Liver (tissue), 8 donors: ENCODE measurements at regions not wholly inside any gene's neighbourhood (a gene's known extent, or its start where the extent isn't known, plus 50 kb on each side); places are given as distances from the start of the nearest gene placed in this dataset.

ENCODE experiments used
- DNase-seq: peaks from one replicate; pipeline ENCODE4 v3.0.0-alpha.2; 2017; ENCODE audit warnings: low spot score
- H3K27ac ChIP-seq, 2 donors: one replicate each; pipeline ENCODE4 v1.7.0; 2013; ENCODE audit warnings: inconsistent platforms in 2 of 2, low read length in 2 of 2, control low read depth in 1 of 2, low read depth in 1 of 2, mild to moderate bottlenecking in 1 of 2
- H3K27me3 ChIP-seq, 4 donors: one replicate each; pipeline versions ENCODE4 v1.6.1 to v1.7.0; 2013; ENCODE audit warnings: low read length in 3 of 4, inconsistent platforms in 1 of 4, mild to moderate bottlenecking in 1 of 4, moderate library complexity in 1 of 4; ENCODE audit not compliant: control insufficient read depth in 4 of 4, insufficient read depth in 4 of 4
- H3K36me3 ChIP-seq, 4 donors: one replicate each; pipeline versions ENCODE4 v1.6.1 to v1.7.0; 2013; ENCODE audit warnings: low read length in 3 of 4, mild to moderate bottlenecking in 3 of 4, low read depth in 1 of 4, moderate library complexity in 1 of 4; ENCODE audit not compliant: control insufficient read depth in 4 of 4, insufficient read depth in 3 of 4
- H3K4me1 ChIP-seq, 4 donors: one replicate each; pipeline versions ENCODE4 v1.6.1 to v1.7.0; 2013; ENCODE audit warnings: low read length in 3 of 4, mild to moderate bottlenecking in 3 of 4, moderate library complexity in 1 of 4; ENCODE audit not compliant: control insufficient read depth in 4 of 4, insufficient read depth in 4 of 4
- H3K4me3 ChIP-seq, 3 donors: one replicate each; pipeline versions ENCODE4 v1.6.1 to v1.7.0; 2013; ENCODE audit warnings: low read length in 3 of 3, control low read depth in 1 of 3, low read depth in 1 of 3, mild to moderate bottlenecking in 1 of 3
- H3K9ac ChIP-seq, 2 donors: one replicate each; pipeline ENCODE4 v1.7.0; 2013; ENCODE audit warnings: low read length in 2 of 2, mild to moderate bottlenecking in 2 of 2, moderate library complexity in 2 of 2, control low read depth in 1 of 2, low read depth in 1 of 2
- H3K9me3 ChIP-seq, 4 donors: one replicate each; pipeline versions ENCODE4 v1.6.1 to v1.7.0; 2013; ENCODE audit warnings: low read length in 3 of 4; ENCODE audit not compliant: control insufficient read depth in 4 of 4
- FOXA1 ChIP-seq: IDR thresholded peaks from 2 replicates; pipeline ENCODE4 v1.6.1; 2016; ENCODE audit warnings: antibody characterized with exemption
- FOXA2 ChIP-seq: IDR thresholded peaks from 2 replicates; pipeline ENCODE4 v1.6.1; 2016; ENCODE audit warnings: antibody characterized with exemption
- GABPA ChIP-seq, 2 donors: IDR thresholded peaks in 1 of 2; conservative IDR thresholded peaks in 1 of 2; 2 replicates each; pipeline ENCODE4 v1.6.1; 2016; ENCODE audit warnings: antibody characterized with exemption in 2 of 2, mild to moderate bottlenecking in 1 of 2, moderate library complexity in 1 of 2
- HNF4A ChIP-seq, 2 donors: conservative IDR thresholded peaks; 2 replicates each; pipeline ENCODE4 v1.6.1; 2016; ENCODE audit warnings: antibody characterized with exemption in 2 of 2, mild to moderate bottlenecking in 2 of 2
- JUND ChIP-seq, 2 donors: IDR thresholded peaks; 2 replicates each; pipeline ENCODE4 v1.6.1; 2016; ENCODE audit warnings: antibody characterized with exemption in 2 of 2
- NR2F2 ChIP-seq: IDR thresholded peaks from 2 replicates; pipeline ENCODE4 v1.6.1; 2016; ENCODE audit warnings: antibody characterized with exemption
- RAD21 ChIP-seq, 2 donors: IDR thresholded peaks; 2 replicates each; pipeline ENCODE4 v1.6.1; 2016; ENCODE audit warnings: antibody characterized with exemption in 2 of 2, mild to moderate bottlenecking in 2 of 2
- SP1 ChIP-seq: IDR thresholded peaks from 2 replicates; pipeline ENCODE4 v1.6.1; 2018; ENCODE audit warnings: antibody characterized with exemption, mild to moderate bottlenecking
- TAF1 ChIP-seq: conservative IDR thresholded peaks from 2 replicates; pipeline ENCODE4 v1.6.1; 2016; ENCODE audit warnings: antibody characterized with exemption, mild to moderate bottlenecking
- YY1 ChIP-seq: IDR thresholded peaks from 2 replicates; pipeline ENCODE4 v1.6.1; 2016; ENCODE audit warnings: antibody characterized with exemption, mild to moderate bottlenecking
- WGBS: extraction: QIAGEN DNeasy Blood & Tissue Kit; methylation state at CpG from one replicate; pipeline ENCODE4 v1.1.7; 2013; 5-methylcytosine and 5-hydroxymethylcytosine counted together
- TF ChIP-seq, protein P1 (sequence below): IDR thresholded peaks from 2 replicates; pipeline ENCODE4 v1.6.1; 2016; ENCODE audit warnings: antibody characterized with exemption, mild to moderate bottlenecking
- TF ChIP-seq, protein P2 (sequence below): fragments of 150-350 bp; IDR thresholded peaks from 2 replicates; pipeline ENCODE4 v1.5.1; 2017; ENCODE audit warnings: improper control_type of control experiment, low read depth, low read length; ENCODE audit not compliant: missing input control
- TF ChIP-seq, protein P3 (sequence below): IDR thresholded peaks from 2 replicates; pipeline ENCODE4 v1.6.1; 2016; ENCODE audit warnings: antibody characterized with exemption
- TF ChIP-seq, protein P4 (sequence below): IDR thresholded peaks from 2 replicates; pipeline ENCODE4 v1.6.1; 2016; ENCODE audit warnings: antibody characterized with exemption
- TF ChIP-seq, protein P5 (sequence below): IDR thresholded peaks from 2 replicates; pipeline ENCODE4 v1.6.1; 2016; ENCODE audit warnings: antibody characterized with exemption
- donor health status: healthy.
- donor health status: healthy.
- donor health status: healthy.
- donor health status: healthy.
- donor health status: healthy.

DNA sequence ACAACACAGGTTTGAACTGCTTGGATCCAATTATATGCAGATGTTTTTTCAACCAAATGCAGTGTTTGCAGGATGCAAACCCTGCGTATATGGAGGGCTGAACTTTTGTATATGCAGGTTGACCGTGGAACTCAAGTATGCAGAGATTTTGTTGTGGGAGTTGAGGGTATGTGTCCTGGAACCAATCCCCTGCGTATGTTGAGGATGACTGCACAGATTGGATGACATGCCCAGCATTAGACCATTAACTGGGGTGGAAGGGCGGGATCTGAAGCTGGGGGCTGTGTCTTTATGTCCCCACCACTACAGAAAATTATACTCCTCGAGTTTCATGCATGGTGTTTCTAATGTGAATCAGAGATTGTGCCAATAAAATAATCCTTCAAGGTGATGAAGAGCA is 162.2 kb upstream of the RMST start (continued):
- TF ChIP-seq, protein P1, sequence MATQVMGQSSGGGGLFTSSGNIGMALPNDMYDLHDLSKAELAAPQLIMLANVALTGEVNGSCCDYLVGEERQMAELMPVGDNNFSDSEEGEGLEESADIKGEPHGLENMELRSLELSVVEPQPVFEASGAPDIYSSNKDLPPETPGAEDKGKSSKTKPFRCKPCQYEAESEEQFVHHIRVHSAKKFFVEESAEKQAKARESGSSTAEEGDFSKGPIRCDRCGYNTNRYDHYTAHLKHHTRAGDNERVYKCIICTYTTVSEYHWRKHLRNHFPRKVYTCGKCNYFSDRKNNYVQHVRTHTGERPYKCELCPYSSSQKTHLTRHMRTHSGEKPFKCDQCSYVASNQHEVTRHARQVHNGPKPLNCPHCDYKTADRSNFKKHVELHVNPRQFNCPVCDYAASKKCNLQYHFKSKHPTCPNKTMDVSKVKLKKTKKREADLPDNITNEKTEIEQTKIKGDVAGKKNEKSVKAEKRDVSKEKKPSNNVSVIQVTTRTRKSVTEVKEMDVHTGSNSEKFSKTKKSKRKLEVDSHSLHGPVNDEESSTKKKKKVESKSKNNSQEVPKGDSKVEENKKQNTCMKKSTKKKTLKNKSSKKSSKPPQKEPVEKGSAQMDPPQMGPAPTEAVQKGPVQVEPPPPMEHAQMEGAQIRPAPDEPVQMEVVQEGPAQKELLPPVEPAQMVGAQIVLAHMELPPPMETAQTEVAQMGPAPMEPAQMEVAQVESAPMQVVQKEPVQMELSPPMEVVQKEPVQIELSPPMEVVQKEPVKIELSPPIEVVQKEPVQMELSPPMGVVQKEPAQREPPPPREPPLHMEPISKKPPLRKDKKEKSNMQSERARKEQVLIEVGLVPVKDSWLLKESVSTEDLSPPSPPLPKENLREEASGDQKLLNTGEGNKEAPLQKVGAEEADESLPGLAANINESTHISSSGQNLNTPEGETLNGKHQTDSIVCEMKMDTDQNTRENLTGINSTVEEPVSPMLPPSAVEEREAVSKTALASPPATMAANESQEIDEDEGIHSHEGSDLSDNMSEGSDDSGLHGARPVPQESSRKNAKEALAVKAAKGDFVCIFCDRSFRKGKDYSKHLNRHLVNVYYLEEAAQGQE: no peak
- no peak for TF ChIP-seq FOXA2
- TF ChIP-seq SP1: no peak

DNA sequence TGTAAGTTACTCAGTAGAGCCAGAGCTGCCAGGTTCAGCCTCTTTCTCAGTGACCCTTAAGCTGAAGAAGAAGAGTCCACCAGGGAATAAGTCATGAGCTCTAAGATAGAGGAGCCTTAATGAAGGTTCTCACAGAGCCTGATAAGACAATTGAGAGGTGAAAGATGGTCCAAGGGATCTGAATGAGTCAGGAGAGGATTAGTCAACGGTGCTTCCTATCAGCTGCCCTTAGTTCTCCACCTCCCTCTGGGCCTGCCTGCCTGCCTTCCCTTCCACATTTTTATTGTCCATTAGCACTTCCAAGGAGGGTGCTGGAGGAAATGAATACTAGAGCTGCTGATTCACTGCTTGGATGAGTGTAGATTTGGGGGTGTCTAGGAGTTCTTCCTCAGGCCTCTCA is 161.7 kb upstream of the RMST start:
- Histone ChIP-seq H3K27ac (no peak overlapping the region), H3K27me3 (no peaks in the 10 kb centered on the region), H3K9ac (no peak overlapping the region), H3K4me1 (no peaks in the 10 kb centered on the region), H3K9me3 (peaks cover 0 to 2% (median 0%) of the 10 kb centered on the region in 4 donors), H3K36me3 (no peaks in the 10 kb centered on the region), H3K4me3 (no peak overlapping the region)
- WGBS: 63% methylated on average over 1 of the region's 1 CpG
- no peak for DNase-seq
- no peak for TF ChIP-seq SP1
- no peak for TF ChIP-seq RAD21 (IDR thresholded peaks at IDR 0.05)
- TF ChIP-seq FOXA1: no peak
- TF ChIP-seq FOXA2: no peak
- TF ChIP-seq TAF1: no peak
- TF ChIP-seq, protein P2, sequence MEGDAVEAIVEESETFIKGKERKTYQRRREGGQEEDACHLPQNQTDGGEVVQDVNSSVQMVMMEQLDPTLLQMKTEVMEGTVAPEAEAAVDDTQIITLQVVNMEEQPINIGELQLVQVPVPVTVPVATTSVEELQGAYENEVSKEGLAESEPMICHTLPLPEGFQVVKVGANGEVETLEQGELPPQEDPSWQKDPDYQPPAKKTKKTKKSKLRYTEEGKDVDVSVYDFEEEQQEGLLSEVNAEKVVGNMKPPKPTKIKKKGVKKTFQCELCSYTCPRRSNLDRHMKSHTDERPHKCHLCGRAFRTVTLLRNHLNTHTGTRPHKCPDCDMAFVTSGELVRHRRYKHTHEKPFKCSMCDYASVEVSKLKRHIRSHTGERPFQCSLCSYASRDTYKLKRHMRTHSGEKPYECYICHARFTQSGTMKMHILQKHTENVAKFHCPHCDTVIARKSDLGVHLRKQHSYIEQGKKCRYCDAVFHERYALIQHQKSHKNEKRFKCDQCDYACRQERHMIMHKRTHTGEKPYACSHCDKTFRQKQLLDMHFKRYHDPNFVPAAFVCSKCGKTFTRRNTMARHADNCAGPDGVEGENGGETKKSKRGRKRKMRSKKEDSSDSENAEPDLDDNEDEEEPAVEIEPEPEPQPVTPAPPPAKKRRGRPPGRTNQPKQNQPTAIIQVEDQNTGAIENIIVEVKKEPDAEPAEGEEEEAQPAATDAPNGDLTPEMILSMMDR: no peak
- TF ChIP-seq, protein P3, sequence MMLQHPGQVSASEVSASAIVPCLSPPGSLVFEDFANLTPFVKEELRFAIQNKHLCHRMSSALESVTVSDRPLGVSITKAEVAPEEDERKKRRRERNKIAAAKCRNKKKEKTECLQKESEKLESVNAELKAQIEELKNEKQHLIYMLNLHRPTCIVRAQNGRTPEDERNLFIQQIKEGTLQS: no peak
- TF ChIP-seq, protein P1: no peak
- no peak for TF ChIP-seq NR2F2

DNA sequence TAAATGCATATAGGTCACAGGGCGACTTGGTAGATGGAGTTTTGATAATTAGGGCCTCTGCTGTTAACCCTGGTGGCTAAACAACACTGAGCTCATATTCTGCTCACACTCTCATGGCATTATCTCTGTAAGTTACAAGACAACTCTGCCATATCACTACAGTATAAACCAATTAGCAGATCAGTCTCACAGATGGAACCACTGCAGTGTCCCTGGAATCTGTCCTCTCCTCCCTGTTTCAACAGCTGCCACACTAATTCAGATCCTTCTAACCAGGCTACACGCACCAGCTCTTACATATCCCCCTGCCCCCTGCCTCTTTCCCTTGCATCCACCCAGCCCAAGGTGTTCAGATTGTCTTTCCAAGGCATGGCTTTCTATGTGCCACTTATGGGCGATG is 161.0 kb upstream of the RMST start:
- H3K9me3 ChIP-seq: peaks cover 0 to 2% (median 0%) of the 10 kb centered on the region in 4 donors
- 82% methylated on average over 3 of the region's 3 CpGs for WGBS
- H3K36me3 ChIP-seq: no peaks in the 10 kb centered on the region
- H3K27ac ChIP-seq: no peak overlapping the region
- no peaks in the 10 kb centered on the region for H3K27me3 ChIP-seq
- DNase-seq: no peak
- H3K9ac ChIP-seq: no peak overlapping the region
- H3K4me3 ChIP-seq: no peak overlapping the region
- H3K4me1 ChIP-seq: no peaks in the 10 kb centered on the region
- TF ChIP-seq RAD21 (IDR thresholded peaks at IDR 0.05): no peak
- TF ChIP-seq, protein P4, sequence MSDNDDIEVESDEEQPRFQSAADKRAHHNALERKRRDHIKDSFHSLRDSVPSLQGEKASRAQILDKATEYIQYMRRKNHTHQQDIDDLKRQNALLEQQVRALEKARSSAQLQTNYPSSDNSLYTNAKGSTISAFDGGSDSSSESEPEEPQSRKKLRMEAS: no peak
- no peak for TF ChIP-seq GABPA (IDR thresholded peaks at IDR 0.05 in 1 of 2, conservative IDR thresholded peaks at IDR 0.05 in 1 of 2)
- no peak for TF ChIP-seq TAF1
- TF ChIP-seq, protein P5, sequence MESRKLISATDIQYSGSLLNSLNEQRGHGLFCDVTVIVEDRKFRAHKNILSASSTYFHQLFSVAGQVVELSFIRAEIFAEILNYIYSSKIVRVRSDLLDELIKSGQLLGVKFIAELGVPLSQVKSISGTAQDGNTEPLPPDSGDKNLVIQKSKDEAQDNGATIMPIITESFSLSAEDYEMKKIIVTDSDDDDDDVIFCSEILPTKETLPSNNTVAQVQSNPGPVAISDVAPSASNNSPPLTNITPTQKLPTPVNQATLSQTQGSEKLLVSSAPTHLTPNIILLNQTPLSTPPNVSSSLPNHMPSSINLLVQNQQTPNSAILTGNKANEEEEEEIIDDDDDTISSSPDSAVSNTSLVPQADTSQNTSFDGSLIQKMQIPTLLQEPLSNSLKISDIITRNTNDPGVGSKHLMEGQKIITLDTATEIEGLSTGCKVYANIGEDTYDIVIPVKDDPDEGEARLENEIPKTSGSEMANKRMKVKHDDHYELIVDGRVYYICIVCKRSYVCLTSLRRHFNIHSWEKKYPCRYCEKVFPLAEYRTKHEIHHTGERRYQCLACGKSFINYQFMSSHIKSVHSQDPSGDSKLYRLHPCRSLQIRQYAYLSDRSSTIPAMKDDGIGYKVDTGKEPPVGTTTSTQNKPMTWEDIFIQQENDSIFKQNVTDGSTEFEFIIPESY: no peak
- TF ChIP-seq YY1: no peak
- no peak for TF ChIP-seq NR2F2
- TF ChIP-seq, protein P2: no peak
- no peak for TF ChIP-seq HNF4A (conservative IDR thresholded peaks at IDR 0.05)
- no peak for TF ChIP-seq JUND (IDR thresholded peaks at IDR 0.05)
- TF ChIP-seq, protein P3: no peak
- TF ChIP-seq SP1: no peak
